SK-N-SH (cell line): ENCODE measurements at regions not wholly inside any gene's neighbourhood (a gene's known extent, or its start where the extent isn't known, plus 50 kb on each side); places are given as distances from the start of the nearest gene placed in this dataset.

Experiments
- CHD2 ChIP-seq: fragments of 150-350 bp; IDR thresholded peaks from 2 replicates; pipeline ENCODE4 v1.6.1; 2018; ENCODE audit warnings: low read length; ENCODE audit not compliant: partially characterized antibody
- FOXJ3 ChIP-seq: sonication (generic); formaldehyde crosslinking; IDR thresholded peaks from 2 replicates; pipeline ENCODE4 v1.5.1; 2020; ENCODE audit warnings: mild to moderate bottlenecking, missing genetic modification reagents
- GABPA ChIP-seq: IDR thresholded peaks from 2 replicates; pipeline ENCODE4 v1.4.0; 2012; ENCODE audit warnings: low read depth, mild to moderate bottlenecking
- GATA2 ChIP-seq: sonication (generic); formaldehyde crosslinking; IDR thresholded peaks from 2 replicates; pipeline ENCODE4 v1.5.0; 2020; ENCODE audit warnings: mild to moderate bottlenecking, missing genetic modification reagents
- MXI1 ChIP-seq: IDR thresholded peaks from 2 replicates; pipeline ENCODE4 v1.6.1; 2012; ENCODE audit warnings: mild to moderate bottlenecking, low read depth, low read length, improper control_type of control experiment
- NFIC ChIP-seq: IDR thresholded peaks from 2 replicates; pipeline ENCODE4 v1.4.0; 2012; ENCODE audit warnings: borderline replicate concordance
- NRF1 ChIP-seq: IDR thresholded peaks from 2 replicates; pipeline ENCODE4 v1.6.1; 2012; ENCODE audit warnings: low read depth, mild to moderate bottlenecking, low read length
- RAD21 ChIP-seq: IDR thresholded peaks from 2 replicates; pipeline ENCODE4 v1.6.1; 2012; ENCODE audit warnings: mild to moderate bottlenecking, low read length
- RCOR1 ChIP-seq: fragments of 150-350 bp; IDR thresholded peaks from 2 replicates; pipeline ENCODE4 v1.6.1; 2017; ENCODE audit warnings: antibody characterized with exemption, low read length
- RFX5 ChIP-seq: IDR thresholded peaks from 2 replicates; pipeline ENCODE4 v1.6.1; 2012; ENCODE audit warnings: mild to moderate bottlenecking, improper control_type of control experiment, low read length
- SIN3A ChIP-seq: IDR thresholded peaks from 2 replicates; pipeline ENCODE4 v1.6.1; 2012; ENCODE audit warnings: low read depth, mild to moderate bottlenecking, low read length, moderate library complexity, borderline replicate concordance
- SMC3 ChIP-seq: IDR thresholded peaks from 2 replicates; pipeline ENCODE4 v1.6.1; 2012; ENCODE audit warnings: low read depth, low read length, improper control_type of control experiment
- TAF1 ChIP-seq: IDR thresholded peaks from 2 replicates; pipeline ENCODE4 v1.6.1; 2012; ENCODE audit warnings: low read depth, mild to moderate bottlenecking, low read length, moderate library complexity, borderline replicate concordance
- TEAD4 ChIP-seq: IDR thresholded peaks from 2 replicates; pipeline ENCODE4 v1.4.0; 2012; ENCODE audit warnings: mild to moderate bottlenecking, borderline replicate concordance; ENCODE audit not compliant: insufficient read depth
- YY1 ChIP-seq: IDR thresholded peaks from 2 replicates; pipeline ENCODE4 v1.4.0; 2012; ENCODE audit warnings: low read depth, mild to moderate bottlenecking
- TF ChIP-seq, protein P1 (sequence below): IDR thresholded peaks from 2 replicates; pipeline ENCODE4 v1.4.0; 2012; ENCODE audit warnings: low read depth
- TF ChIP-seq, protein P2 (sequence below): IDR thresholded peaks from 2 replicates; pipeline ENCODE4 v1.4.0; 2012; ENCODE audit warnings: low read depth, borderline replicate concordance
- TF ChIP-seq, protein P3 (sequence below): IDR thresholded peaks from 2 replicates; pipeline ENCODE4; 2012
- TF ChIP-seq, protein P4 (sequence below): fragments of 150-350 bp; IDR thresholded peaks from 2 replicates; pipeline ENCODE4 v1.6.1; 2017; ENCODE audit warnings: antibody characterized with exemption, low read length, low read depth, borderline replicate concordance
- TF ChIP-seq, protein P5 (sequence below): IDR thresholded peaks from 2 replicates; pipeline ENCODE4 v1.4.0; 2012; ENCODE audit warnings: low read depth, borderline replicate concordance
- TF ChIP-seq, protein P6 (sequence below): fragments of 200-600 bp; sonication (generic); IDR thresholded peaks from 2 replicates; pipeline ENCODE4 v1.6.1; 2017; ENCODE audit warnings: antibody characterized with exemption, mild to moderate bottlenecking, moderate library complexity

DNA sequence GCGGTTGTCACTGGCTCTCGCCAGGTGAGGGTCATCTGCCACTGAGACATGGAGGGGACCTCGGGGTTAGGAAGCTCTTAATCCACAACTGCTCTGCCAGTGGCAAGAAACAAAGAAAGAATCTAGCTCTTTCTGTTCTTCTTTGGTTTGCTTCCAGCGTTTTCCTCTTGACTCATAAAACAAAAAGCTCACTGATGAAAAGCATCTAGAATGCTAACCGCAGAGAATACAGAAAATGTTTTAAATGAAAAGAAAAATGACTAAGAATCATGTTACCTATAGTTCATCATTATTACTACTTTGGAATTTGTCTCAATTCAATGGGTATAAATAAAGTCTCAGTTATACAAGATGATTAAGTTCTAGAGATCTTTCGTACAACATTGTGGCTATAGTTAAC lies 274.8 kb upstream of the TENM3 start (continued):
- TF ChIP-seq, protein P1, sequence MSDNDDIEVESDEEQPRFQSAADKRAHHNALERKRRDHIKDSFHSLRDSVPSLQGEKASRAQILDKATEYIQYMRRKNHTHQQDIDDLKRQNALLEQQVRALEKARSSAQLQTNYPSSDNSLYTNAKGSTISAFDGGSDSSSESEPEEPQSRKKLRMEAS = no peak
- TF ChIP-seq NFIC (peak; percentile 66), SIN3A (no peak), RFX5 (no peak), TAF1 (no peak), MXI1 (no peak), GATA2 (CRISPR knock-in tag) (no peak), TEAD4 (peak; percentile 83; the same call in 1 of the 2 replicates), SMC3 (no peak), YY1 (no peak), RCOR1 (no peak), NRF1 (no peak), RAD21 (no peak), GABPA (no peak), CHD2 (no peak), FOXJ3 (no peak)
- TF ChIP-seq, protein P2, sequence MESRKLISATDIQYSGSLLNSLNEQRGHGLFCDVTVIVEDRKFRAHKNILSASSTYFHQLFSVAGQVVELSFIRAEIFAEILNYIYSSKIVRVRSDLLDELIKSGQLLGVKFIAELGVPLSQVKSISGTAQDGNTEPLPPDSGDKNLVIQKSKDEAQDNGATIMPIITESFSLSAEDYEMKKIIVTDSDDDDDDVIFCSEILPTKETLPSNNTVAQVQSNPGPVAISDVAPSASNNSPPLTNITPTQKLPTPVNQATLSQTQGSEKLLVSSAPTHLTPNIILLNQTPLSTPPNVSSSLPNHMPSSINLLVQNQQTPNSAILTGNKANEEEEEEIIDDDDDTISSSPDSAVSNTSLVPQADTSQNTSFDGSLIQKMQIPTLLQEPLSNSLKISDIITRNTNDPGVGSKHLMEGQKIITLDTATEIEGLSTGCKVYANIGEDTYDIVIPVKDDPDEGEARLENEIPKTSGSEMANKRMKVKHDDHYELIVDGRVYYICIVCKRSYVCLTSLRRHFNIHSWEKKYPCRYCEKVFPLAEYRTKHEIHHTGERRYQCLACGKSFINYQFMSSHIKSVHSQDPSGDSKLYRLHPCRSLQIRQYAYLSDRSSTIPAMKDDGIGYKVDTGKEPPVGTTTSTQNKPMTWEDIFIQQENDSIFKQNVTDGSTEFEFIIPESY = no peak
- TF ChIP-seq, protein P3, sequence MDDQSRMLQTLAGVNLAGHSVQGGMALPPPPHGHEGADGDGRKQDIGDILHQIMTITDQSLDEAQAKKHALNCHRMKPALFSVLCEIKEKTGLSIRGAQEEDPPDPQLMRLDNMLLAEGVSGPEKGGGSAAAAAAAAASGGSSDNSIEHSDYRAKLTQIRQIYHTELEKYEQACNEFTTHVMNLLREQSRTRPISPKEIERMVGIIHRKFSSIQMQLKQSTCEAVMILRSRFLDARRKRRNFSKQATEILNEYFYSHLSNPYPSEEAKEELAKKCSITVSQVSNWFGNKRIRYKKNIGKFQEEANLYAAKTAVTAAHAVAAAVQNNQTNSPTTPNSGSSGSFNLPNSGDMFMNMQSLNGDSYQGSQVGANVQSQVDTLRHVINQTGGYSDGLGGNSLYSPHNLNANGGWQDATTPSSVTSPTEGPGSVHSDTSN = peak; percentile 67; the same call in 1 of the 2 replicates
- TF ChIP-seq, protein P4, sequence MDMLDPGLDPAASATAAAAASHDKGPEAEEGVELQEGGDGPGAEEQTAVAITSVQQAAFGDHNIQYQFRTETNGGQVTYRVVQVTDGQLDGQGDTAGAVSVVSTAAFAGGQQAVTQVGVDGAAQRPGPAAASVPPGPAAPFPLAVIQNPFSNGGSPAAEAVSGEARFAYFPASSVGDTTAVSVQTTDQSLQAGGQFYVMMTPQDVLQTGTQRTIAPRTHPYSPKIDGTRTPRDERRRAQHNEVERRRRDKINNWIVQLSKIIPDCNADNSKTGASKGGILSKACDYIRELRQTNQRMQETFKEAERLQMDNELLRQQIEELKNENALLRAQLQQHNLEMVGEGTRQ = no peak
- TF ChIP-seq, protein P5, sequence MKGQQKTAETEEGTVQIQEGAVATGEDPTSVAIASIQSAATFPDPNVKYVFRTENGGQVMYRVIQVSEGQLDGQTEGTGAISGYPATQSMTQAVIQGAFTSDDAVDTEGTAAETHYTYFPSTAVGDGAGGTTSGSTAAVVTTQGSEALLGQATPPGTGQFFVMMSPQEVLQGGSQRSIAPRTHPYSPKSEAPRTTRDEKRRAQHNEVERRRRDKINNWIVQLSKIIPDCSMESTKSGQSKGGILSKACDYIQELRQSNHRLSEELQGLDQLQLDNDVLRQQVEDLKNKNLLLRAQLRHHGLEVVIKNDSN = no peak
- TF ChIP-seq, protein P6, sequence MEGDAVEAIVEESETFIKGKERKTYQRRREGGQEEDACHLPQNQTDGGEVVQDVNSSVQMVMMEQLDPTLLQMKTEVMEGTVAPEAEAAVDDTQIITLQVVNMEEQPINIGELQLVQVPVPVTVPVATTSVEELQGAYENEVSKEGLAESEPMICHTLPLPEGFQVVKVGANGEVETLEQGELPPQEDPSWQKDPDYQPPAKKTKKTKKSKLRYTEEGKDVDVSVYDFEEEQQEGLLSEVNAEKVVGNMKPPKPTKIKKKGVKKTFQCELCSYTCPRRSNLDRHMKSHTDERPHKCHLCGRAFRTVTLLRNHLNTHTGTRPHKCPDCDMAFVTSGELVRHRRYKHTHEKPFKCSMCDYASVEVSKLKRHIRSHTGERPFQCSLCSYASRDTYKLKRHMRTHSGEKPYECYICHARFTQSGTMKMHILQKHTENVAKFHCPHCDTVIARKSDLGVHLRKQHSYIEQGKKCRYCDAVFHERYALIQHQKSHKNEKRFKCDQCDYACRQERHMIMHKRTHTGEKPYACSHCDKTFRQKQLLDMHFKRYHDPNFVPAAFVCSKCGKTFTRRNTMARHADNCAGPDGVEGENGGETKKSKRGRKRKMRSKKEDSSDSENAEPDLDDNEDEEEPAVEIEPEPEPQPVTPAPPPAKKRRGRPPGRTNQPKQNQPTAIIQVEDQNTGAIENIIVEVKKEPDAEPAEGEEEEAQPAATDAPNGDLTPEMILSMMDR = no peak
